ENCODE measurements at regions not wholly inside any gene's neighbourhood (a gene's known extent, or its start where the extent isn't known, plus 50 kb on each side); places are given as distances from the start of the nearest gene placed in this dataset.

DNA sequence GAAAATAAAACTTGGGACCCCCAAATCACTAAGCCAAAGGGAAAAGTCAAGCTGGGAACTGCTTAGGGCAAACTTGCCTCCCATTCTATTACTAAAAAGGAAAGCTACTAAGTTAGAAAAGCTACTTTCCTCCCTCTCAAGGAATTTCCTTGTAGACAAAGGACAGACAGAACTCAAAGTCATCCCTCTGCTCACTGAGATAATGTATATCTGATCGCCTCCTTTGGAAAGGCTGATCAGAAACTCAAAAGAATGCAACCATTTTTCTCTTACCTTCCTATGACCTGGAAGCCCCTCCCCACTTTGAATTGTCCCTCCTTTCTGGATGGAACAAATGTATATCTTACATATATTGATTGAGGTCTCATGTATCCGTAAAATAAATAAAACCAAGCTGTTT is 190.5 kb upstream of the DCN start:
- DNase-seq, result no peak

DNA sequence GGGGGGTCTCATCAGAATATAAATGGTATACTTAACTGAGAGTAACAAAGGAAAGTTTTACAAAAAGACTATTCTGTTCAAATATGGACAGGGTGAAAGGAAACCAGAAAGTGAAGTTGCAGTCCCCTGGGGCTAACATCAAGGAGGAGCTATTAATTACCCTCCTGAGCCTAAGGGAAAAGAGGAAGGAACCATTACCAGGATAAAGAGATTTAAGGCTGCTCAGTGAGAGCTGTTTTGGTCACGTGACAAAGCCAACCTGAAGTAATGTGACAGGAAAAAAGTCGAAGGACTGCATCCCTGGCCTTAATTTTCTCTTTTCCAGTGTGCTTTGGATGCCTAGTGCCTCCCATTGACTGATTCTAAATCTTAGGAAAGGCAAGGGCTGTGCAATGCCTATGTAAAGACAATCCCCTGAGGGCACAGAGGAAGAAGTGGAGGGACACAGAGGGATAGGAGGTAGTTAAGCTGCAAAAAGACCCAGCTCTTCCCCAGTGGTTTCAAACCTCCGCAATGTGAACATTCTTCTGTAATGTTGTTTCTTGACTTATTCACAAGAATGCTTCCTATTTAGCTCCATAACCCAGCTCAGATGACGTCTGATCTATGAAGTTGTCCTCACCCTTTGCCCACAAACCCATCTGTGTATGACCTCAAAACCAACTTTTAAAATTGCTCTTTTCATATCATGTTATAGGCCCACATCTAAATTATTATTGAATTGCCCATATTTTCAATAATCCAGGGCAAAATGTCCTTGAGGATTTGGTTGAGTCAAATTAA is 187.7 kb upstream of the DCN start:
- no peak for DNase-seq

DNA sequence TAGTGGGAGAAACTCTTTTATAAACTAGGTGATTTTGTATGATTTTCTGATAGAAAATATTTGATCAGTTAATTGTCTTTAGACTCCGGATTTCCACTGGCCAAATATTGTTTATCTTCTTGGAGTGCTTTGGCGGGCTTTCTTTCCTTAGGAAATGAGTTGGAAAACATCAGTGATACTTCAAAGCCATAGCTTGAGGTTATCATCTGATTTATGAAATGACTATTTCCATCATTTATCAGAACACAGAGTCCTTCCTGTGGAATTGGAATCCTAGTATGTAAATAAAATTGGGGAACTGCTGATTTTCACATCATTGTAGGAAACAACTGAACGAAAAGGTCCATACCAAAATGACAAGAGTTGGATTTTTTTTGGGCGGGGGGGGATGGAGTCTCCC is 186.0 kb upstream of the DCN start:
- no peak for DNase-seq

DNA sequence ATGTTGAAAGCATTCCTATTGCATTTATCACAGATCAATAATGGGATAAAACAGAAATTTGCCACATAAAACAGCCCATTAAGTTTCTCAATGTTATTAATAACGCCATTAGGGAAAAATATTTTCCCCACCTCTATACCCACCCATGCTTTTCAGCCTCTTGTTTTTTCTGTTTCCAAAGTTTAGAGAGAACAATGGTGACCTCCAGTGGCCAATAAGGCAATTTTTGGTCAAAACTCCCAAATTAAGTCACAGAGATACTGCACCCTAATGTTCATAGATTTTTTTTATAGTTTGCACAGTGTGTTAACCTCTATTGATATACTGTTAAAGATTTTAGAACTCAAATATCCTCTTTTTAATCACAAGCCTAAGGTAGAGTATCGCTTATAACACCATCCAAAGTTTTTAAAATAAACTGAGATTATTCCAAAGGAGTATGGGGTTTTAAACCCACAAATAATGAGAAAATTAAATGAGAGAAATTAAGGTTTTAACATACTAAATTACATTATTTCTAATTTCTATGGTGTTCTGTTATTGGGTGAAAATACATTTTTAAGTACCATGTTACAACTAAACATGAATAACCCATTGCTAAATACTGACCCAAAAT is 184.7 kb upstream of the DCN start:
- DNase-seq, result no peak

DNA sequence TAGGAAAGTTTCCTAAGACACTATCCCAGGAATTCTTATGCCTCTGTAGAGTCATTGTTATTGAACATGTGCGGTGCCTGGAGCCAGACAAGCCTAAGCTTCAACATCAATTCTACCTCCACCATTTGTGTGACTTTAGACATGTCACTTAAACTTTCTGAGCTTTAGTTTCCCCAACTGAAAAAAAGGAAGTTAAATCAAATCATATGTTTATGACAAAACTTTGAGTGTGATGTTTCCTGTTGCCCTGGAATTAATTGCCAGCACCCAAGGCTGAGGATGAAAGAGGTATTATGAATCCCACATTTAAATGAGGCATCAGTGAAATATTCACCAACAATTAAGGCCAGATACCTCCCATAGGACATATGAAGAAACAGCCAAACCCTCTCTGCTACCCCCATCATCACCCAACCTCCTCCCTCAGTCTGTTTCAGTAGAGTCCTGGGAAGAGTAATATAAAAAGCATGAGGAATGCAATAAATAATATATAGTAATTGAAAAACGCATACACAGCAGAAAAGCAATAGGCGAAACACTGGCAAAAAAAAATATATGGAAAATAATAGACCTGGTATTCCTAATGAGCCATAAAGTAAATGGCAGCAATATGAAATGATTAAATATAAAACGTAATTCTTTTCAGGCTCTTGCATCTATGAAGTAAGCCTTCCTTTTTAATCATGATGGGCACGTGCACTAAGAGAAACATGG is 182.0 kb upstream of the DCN start:
- no peak for DNase-seq

DNA sequence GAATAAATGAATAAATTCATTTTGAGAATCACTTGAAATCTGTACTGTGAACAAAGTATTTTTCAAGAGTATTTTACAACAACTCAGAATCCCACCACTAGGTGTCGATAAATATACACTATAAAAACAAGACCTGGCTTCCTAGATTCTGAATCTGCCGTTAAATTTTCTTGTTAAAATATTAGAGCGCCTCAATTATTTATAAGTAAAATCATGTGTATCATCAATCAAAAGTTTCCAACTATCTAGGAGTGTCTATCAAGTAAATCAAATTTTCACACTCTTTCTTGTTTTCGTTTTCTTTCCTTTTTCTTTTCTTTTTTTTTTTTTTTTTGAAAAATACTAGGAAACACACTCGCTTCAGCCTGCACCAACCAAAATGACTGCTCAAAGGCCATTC is 179.2 kb upstream of the DCN start:
- peak; percentile 31 for DNase-seq

DNA sequence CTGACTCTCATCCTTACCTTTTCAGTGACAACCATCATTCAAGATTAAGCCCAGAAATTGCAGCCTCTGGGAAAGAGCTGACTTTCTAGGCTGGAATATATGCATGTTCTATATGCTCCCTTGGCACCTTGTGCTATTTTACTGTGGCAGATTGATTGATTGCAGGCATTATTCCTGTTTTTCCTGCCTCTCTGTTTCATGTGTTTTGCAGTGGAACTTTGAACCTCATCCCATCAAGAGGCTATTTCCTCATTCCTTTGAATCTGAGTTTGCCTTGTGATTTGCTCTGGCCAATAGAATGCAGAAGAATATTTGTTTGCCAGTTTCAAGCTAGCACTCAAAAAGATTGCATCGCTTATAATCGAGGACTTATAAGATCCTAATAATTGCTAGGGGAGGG is 174.8 kb upstream of the DCN start:
- no peak for DNase-seq

DNA sequence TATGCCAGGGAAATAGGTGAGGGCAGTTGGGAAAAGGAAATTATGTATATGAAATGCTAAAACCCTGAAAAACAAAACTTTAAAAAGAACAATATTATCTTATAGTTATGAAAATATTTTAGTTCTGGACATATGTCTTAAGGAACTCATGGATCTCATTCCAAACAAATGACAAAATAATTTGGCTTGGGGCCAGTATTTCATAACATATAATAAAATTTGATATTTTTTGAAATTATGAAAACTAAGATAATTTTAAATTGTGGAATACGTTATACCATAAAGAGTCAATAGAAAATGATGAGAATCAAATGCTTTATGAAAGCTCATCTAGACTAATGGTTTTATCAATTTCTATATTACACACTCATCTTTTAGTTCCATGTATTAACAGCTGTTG is 173.8 kb upstream of the DCN start:
- no peak for DNase-seq

DNA sequence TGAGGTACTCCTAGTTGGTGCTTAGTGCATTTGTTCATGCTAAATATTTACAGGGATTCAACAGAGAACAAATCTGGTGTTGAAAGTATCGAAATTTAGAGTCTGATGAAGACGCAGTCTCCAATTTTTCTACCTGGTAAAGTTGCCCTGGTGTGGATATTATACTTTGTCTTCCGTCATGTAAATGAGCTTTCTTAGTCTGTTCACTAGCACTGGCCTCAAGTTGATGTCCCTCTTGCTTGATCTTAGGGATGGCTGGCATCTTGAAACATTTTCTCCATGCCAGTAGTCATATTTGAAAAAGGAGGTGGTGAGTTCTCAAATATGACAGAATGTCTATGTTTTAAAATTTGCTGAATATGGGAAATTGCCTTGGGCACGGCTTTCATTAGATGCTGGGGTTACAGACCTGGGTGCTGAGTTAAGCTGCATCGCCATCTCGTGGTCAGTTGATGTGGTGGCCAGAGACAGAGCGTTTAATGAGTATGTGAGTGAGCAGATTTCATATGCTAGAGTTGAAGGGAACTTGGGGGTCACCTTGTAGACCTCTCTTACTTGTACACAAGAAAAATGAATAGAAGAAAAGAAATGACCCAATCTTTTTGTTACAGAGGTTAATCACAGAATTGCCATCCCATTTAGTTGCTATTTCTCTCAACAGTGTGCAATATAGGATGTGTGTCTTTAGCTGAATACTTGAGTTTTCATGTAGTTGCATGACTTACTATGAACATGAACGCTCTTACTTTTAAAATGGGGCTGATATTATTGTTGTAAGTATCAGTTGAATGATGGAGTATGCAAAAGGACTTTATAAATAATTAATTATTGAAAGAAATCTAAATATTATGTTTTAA is 172.8 kb upstream of the DCN start:
- peak; percentile 43 for DNase-seq

DNA sequence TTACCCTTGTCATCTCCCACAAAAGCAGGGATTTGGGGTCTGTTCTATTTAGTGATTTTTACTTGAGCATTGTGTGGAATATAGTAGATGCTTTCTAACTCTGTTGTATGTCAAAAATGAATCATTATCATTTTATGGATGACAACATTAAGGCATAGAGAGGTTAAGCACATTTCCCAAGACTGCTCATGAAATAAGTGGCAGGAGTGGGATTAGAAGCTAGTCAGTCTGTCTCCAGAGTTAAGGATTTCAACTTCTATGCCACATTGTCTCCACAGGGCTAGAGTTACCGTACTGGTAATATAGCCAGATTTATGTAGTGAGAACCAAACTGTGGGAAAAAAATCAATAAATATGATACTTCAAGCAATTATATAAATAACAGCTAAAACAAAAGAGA is 170.6 kb upstream of the DCN start:
- no peak for DNase-seq

DNA sequence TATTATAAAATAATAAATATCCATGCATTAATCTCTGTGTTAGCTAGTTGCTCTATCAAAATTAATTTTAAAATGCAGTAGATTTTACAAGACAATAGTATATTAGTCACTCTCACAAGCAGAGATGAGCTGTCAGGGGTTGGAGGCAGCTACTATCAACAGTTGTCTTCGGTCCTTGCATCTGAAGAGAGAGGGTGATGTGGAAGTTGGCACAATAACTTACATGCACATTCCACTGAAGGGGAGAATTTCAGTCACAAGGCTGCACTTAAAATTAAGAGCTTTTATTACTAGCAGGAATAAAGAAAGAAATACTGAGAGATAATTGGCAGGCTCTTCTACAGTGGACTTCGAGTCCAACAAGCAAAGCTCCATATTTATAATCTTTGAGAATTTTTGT is 166.9 kb upstream of the DCN start:
- DNase-seq, result no peak

DNA sequence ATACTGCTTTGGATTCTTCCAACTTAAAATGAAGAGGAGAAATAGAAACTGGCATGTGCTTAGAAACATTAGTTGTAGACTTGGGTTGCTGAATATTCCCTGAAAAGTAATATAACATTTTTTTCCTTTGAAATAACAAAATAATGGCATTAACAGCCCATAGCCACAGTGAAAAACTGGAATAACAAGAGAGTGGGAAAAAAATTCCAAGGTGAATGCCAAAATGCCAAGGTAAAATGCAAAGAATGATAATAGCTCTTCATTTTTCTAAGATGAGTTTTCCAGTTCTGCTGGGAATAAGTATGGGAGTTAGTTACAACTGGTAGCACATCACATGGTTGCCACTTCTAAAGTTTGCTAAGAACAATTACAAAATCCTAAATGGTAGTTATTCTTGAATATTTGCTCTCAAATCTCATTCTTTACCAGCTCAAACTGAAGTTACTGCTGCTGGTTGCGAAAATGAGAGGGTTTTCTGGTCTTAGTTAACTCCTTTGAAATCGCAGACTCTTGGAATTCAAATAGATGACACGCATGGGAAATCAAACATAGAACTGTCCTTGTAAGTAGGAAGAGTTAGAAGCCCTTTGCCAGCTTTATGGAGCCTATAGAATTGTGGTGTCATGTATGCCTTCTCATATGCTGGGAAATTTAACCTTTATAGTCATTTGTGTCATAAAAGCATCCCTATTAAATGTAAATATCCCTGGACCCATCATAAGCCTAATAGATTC is 165.0 kb upstream of the DCN start:
- no peak for DNase-seq

DNA sequence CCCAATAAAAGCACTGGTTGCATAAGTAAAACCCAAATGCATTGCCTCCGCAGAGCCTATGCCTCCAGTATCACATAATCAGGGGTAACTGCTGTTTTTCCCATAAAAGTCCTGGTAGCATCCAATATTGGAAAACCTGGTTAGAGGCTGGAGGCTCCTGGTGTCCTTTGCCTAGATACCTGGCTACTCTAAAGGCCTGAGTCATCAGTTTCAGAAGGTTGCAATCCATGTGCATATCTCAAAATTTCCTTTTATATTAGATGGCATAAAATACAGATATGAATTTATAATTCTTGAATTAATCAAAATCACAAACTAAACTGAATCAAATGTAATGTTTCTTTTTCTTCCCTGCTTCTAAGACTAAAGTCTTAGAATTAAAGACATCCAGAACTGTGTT is 164.2 kb upstream of the DCN start:
- DNase-seq, result no peak

DNA sequence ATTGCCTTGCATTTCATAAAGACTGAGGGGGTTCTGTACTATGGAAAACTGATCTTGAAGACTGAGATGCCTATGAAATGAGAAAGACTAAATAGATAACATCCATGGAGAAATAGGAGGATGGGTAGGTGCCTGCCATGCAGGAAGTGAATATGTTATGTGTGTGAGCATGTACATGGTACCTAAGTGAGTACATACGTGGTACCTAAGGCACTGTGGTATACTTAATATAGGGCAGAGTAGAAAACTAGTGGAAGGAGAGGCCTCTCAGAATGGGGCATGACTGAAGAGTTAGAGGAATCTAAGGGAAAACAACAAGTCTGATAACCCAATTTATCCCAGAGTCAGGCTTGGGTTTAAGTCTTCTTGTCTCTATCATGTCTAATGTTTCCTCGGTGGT is 161.8 kb upstream of the DCN start:
- no peak for DNase-seq

DNA sequence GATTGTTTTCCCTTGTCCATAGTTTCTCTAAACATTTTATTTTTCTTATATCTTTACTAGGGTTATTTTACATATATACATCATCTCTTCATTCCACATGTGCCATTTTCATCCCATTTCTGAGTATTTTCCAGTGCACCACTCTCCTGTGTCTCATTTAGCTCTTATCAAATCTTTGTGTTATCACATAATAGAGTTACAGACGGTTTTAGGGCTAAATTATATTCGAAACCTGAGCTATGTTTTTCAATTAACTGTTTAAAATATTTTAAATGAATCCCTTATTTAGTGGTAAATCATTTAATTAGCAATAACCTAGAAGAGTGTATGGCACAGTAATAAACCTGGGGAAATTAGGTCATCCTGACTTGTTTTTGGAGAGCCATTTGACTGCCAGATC is 160.4 kb upstream of the DCN start:
- DNase-seq, result no peak

DNA sequence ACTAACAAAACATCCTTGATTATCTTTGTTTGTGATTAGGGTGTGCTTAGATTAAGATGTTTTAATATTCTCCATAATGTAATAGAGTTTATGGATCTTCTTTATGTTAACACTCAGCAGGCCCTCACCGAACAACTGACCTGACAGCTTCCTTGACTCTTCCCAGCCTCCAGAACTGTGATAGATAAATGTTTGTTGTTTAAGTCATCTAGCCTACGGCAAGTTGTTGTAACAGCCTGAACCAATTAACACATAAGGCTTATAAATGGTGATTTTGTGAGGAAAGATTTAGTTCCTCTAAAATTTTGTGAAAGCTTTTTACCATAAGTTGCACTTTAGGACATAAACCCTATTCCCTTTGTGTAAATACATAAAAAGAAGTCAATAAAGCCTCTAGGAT is 156.5 kb upstream of the DCN start:
- DNase-seq, result no peak

DNA sequence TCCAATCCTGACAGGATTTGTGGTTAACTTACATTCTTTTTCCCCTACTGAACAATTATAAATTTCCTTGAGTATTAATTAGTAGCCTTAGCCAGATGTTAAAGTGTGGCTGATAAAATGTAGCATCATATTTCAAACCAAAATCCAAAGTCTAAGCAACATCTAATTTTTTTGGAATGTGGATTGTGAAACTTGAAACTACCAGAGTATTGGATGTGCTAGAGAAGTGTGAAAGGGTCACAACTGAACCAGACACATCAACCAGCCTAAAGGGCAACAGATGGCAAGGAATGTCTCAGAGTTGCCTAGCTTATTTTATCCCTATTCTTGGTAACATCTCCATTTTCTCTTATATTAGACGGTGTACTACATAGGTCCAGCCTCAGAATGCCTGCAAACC is 153.1 kb upstream of the DCN start:
- no peak for DNase-seq

DNA sequence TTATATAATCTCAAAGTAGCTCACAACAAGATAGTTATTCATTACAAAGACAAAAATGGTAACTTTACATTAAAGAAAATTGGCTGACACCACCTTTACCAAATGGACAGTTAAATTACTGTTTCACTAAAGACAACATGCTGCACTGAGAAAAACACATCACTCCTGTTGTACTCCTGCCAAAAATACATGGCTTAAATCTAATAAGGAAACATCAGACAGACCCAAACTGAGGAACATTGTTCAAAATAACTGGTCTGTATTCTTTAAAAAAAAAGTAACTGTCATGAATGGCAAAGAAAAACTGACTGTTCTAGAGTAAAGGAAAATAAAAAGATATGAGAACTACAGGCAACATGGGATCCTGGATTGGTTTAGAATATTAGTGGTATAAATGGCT is 151.3 kb upstream of the DCN start:
- no peak for DNase-seq

DNA sequence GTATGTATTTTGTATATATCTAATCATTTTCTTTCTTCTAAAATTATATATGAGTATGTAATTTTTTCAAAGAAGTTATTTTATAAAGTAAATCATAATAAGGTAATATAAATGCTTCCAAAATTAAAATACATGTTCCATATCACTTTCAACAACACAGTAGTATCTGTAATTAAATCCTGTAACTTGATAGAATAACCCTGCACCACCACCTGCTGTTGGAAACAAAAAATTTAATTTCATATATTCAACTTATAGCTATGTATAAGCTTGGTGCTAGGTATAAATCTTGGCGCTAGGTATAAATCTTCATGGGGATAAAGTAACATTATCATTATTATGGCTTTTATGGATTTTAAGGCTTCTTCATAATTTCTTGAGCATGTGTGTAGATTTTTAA is 149.7 kb upstream of the DCN start:
- DNase-seq, result no peak

DNA sequence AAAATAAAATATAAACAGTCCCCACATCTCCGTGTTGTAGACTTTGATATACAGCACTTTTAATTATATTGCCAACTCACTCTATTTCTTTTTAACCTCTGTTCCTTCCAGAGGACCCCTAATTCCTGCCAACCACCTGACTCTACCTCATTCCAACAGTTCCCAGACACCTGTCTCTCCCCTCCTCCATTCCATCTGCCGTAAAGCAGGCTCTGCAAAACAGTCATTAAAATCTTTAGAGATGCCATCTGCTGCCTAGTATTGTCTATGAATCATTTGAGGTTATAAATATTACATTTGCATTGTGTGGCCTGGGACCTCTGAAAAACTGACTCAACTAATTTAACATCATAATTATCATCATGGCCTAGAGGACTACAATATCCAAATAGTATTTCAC is 148.8 kb upstream of the DCN start:
- DNase-seq, result no peak

DNA sequence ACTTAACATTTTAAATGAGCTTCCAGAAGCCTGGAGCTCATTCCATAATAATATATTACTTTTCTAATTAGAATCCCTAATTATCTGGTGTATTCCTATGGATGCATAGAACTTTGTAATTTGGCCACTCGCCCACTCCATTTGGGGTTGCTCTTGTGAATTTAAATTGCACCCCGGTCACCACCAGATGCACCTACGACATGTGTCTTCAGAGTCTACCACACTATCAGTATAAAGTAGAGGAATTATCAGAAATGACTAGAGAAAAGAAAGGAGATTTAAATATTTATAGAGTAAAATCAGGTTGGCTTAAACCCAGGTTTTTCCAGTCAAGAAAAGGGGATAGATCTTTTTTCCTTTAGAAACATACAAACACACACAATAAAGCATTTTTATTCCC is 145.8 kb upstream of the DCN start:
- no peak for DNase-seq

DNA sequence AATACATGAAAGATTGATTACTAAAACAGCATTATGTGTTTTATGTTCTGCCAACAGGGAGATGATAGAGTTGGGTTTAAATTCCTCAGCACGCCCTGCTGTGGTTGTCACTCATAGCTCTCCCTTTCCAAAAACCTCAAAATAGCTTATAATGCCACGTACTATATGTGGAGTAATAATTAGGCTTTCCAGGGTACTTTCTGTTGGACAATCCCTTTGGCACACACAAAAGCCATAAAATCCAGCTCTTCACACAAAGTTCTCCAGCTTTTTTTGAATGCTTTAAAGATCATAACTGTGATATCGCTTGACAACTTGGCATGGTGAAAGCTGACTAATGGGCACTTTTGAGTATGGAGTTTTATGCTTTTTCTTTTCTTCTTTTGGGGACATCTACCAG is 145.3 kb upstream of the DCN start:
- DNase-seq, result no peak

DNA sequence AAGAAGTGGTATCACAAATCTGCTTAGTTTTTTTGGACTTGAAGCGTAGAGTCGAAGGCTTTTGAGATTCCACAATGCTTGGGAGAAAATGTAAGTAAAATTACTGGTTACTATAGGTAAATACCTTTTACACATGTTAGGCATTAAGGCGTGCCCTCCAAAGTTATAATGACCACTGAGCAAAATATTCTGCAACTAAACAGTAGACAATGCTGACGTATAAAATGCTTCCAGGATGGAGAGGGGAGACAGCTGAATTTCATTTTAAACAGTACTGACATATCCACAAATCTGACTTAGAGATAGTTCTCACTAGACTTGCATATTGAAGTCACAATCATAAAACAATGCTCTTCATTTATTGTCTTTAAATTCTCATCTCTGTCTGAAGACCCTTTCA is 144.5 kb upstream of the DCN start:
- no peak for DNase-seq

Data from CD4-positive, alpha-beta T cell treated with Interleukin-4 for 4 hours (primary cell).